ENCODE measurements at regions not wholly inside any gene's neighbourhood (a gene's known extent, or its start where the extent isn't known, plus 50 kb on each side); places are given as distances from the start of the nearest gene placed in this dataset.

DNA sequence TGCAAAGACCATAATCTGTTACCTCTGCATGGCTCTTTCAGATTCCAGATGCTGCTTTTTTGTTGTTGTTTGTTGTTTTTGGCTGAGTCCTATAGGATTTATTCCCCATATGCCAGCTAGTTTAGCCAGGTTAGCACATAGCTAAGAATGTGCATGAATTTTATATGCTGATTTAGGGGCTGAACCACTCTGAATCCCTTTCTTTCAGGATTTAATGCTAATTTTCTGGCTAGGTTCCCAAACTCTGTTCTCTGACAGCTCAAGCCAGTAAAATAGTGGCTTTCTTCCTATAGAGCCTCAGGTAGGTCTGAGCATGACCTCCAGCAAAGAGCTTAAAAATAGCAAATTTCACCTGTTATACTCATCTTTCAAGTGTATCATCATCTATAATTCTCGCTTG lies 521.4 kb downstream of the CAAP1 start:
- DNase-seq = no peak

DNA sequence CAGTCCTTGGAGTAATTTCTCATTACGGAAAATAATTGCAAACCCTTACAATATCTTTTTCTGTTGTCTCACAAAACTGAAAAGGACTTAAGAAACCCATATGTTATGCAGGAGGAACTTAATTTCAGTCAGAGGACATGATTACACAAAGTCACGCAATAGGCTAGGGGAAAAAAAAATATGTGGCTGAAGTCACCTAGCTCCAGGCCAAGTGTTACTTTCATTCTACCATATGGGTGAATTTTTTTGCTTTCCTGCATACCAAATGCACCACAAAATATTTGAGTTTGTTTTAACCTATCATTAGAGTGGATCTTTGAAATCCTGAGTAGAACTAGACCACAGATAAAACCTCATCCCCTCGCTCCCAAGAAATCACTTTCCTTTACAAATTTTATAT lies 523.5 kb downstream of the CAAP1 start:
- no peak for DNase-seq

DNA sequence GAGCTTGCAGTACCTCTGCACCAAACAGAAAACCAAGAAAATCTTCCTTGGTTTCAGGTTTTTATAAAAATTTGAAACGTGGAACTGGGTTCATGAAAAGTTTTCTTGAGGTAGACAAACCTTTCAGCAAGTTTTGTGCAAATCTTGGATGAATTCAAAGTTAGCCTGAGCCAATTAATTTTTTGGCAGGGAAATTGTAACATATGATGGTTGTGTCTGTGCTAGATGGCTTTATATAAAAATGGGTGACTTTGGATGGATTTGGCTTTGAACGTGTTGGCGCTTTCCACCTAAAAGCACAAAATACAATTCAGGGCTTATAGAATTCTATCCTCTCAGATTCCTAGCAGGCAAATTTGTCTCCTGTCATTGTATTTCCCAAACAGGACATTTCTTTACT lies 524.4 kb downstream of the CAAP1 start:
- DNase-seq = no peak

DNA sequence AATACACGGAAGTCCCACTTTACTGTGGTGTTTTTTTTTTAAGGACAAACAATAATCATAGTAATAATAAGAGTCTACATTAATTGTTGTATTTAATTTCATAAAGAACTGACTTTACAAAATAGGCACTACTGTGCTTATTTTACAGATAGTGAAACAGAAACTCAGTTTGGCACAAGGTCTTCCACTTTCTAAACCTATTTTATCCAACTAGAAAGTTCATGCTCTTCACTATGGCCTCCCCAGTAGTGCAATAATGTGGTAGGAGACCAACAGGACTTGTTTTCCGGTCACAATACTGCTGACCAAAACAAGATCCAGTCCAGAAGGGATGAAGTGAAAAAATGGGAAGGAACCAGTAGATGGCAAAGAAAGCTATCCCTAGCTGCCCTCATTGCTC lies 531.6 kb downstream of the CAAP1 start:
- DNase-seq = no peak

DNA sequence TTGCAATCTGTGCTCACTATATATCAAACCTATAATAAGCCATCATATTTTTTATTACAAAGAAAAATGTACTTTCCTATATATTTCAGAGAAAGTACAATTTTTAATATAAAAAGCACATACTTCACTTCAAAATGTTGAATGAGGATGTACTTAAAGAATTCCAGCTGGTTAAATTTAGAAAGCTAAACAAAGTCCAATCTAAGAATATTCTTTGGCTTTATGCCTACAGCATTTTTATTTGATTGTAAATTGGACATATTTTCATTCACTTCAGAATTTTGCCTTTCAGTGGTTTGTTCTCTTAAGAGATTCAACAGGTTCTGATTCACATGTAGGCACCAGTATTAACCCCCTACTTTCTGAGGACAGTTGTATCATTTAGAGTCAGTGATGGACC lies 533.8 kb downstream of the CAAP1 start:
- no peak for DNase-seq

DNA sequence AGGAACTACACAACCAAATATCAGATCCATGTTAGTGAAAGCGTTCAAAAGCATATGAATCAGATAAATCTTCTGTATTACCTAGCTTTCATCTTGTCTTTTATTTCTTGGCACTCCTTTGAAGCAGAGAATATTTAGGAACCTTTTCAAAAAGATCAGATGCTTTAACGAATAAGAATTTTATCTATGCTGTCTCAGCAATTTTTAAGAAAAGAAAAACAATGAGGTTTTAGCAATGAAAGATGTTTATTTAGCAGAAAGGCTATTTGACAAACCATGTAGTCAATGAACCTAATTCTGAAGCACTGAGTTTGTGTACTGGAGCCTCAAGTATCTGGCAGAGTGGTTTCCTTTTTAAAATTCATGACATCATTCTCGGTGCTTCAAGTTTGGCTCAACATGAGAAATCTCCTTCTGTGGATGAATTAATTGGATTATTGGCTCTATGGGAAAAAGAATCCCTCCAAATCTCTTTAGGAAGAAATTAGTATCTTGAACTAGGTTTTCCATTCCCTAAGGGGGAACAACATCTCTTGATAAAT lies 534.7 kb downstream of the CAAP1 start:
- no peak for DNase-seq

DNA sequence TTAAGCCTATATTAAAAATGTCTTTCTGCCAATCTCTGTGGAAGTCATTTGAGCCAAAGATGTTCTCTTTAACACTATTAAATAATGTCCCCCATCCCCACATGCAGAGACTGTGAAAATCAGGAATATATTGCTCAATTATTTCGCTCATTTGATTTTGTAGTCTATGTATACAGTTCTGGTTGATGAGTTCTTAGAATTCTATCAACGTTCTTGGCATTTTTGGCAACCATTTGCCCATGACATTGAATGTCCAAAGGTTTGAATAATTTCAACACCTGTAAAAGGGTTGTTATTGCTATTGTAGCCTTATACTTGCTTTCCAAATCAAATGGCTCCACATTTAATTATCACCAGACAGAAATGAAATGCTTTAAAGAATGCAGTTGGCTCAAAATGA lies 536.1 kb downstream of the CAAP1 start:
- DNase-seq = no peak

DNA sequence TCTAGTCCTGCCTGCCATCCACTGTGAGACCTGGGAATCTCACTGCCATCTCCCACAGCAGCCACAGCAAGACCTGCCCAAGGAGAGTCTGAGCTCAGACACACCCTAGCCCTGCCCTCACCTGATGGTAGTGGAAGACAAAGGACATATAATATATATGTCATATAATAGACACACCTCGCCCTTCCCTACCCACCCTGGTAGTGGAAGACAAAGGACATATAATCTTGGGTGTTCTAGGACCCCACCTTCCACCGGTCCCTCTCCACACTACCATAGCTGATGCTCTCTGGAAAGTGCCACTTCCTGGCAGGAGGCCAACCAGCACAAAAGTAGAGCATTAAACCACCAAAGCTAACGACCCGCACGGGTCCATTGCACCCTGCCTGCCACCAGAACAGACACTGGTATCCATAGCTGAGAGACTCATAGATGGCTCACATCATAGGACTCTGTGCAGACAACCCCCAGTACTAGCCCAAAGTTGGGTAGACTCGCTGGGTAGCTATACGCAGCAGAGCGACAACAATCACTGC lies 545.6 kb downstream of the CAAP1 start:
- DNase-seq = no peak

DNA sequence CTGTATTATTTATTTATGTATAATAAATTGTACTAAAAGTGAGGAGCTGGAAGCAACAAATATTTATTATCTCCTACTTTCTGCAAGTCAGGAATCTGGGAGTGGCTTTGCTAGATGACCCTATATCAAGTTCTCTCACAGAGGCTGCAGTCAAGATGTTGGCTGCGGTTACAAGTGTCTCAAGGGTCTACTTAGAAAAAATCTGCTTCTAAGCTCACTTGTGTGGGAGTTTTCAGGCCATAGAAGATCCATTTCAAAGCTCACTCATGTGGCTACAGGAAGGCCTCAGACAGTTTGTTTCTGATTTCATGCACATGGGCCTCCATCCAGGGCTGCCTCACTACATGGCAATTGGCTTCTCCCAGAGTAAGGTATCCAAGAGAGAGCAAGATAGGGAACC lies 551.1 kb downstream of the CAAP1 start:
- no peak for DNase-seq

DNA sequence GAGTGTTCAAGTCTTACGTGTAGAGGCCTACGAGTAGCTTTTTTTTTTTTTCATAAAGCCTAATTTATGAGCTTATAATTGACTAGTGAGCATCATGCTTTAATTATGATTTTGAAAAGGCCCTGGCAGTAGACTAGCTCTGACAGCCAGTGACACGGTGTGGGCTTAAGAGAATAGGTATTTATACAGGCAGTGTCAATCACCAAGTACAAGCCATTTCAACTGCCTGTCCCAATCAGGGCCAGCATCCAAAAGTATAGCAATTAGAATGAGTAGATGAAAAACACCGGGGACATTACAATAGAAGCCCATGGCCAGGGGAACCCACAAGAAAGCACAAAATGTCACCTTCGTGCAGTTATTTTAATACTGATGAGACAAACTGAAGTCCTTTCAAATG lies 552.8 kb downstream of the CAAP1 start:
- no peak for DNase-seq

DNA sequence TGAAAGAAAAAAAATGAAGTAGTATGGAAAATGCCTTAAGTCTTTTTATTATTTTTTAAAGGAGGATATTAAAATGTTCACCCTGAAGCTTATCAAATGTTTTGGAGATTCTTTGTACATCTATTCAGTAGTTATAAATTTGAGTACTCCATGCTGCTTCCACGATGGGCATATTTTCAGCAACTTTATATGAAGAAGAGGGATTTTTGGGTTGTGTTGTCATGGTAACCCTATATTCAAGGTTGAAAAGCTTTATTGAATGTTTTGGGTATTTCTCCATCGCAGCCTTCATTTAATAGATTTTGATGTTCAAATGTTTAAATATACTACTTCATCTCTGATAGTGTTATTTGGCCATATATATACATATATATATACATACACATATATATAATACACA lies 557.5 kb downstream of the CAAP1 start:
- no peak for DNase-seq

DNA sequence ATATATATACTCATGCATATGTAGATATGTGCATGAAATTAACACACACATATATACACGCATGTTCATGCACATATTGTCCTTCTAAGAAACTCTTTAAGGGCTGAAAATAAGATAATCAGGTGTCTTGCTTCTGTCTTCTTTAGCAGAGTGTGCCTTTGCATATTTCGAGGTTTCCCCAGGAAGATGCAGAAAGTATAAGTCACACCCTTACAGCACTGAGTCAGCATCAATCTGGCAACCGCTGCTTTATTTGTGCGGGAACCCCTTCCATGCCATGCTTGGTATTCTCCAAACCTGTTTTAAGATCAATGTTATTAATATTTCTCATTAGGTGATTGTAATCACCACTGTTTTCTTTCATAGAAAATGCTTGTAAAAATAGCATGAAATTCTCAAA lies 557.9 kb downstream of the CAAP1 start:
- no peak for DNase-seq

DNA sequence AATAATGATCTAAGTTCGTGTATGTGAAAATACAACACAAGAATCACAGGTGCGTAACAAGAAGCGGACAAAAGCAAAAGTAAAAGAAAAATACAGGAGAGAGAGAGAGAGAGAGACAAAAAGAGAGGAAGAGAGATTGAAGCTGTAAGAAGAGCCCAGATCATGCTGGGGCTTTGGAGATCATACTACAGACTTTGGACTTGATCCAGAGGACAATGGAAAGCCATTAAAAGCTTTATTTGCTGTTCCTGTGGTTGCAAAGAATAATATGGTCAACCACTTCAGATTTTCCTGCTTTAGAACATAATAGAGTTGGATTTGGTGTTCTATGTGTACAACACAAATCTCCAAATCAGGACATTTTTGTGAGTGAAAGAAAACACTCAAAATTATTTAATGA lies 561.4 kb downstream of the CAAP1 start:
- DNase-seq = no peak

DNA sequence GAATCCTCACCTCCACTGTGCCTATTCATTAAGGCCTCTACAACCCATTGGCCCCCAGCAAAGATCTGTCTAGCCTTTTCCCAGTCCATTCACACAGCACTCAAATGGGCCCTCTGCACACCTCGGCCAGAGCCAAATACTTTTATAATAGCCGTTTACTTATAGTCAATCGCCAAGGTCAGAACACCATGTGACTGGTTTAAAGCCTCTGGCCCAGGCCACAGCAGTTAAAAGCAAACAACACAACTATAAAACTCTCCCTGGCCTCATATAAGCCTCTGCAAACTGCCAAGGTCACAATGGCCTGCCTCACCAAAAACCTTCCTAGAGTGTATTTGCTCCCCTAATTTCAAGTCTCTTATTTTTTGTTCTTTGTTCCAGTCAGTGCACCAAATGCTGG lies 562.6 kb downstream of the CAAP1 start:
- no peak for DNase-seq

DNA sequence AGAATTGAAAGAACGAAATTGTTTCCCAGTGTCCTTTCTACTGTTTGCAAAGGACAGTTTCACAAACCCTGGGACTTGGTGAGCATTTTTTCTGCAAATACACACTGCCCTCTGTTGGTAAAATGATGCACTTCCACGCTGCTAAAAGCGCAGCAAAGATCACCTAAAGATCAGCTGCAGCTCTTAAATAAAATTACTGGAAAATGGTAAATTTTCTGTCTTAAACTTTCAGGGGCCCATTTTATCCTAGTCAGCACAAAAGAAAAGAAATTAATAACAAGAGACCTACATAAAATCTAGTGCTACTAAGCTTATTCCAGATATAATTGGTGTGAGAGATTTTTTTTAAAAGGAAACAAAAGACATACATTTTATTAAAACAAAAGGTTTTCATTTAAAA lies 566.0 kb downstream of the CAAP1 start:
- DNase-seq = no peak

DNA sequence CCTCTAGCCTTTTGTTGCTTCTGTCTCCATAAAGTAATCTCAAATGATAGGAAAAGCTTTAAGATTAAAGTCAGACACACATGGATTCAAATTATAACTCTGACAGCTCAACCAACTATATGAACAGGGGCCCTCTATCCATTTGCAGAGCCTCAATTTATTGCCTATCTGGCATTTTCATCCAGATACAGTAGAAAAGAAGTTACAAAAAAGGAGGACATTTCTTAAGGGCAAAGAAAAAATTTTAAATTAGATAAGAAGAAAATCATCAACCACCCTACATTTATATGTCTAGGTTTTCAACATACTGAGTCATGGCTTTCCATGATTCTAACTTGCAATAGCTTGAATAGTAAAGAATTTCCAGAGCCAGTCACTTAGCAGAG lies 567.2 kb downstream of the CAAP1 start:
- no peak for DNase-seq

DNA sequence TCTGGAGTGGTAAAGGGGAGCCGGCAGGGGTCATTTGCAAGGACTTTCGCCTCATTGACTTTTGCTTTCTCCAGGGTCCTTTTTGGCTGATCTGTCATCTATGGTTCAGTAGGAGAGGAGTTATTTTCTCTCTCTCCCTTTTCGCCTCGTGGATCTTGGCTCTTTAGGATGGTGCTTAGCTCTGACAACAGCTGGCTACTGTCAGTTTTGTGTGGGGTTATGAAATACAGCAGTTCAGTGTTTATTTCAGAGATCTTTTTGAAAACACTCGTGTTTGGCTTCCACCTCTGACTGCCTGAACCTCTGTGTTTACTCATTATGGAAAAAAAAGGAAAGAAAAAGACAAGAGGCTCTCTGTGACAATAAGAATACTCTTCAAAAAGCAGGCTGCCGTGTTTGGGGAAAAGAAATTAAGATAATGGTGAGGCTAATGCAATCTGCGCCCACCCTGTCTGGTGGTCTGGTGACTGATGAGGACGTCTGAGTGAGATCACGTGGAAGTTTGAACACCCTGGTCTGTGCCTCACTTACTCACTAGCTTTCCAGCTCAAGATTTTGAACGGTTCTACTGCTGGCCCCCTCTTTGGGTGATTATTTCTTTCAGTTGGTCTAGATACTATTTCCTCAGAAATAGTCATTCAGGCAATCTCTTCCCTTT lies 567.7 kb downstream of the CAAP1 start:
- DNase-seq = no peak

DNA sequence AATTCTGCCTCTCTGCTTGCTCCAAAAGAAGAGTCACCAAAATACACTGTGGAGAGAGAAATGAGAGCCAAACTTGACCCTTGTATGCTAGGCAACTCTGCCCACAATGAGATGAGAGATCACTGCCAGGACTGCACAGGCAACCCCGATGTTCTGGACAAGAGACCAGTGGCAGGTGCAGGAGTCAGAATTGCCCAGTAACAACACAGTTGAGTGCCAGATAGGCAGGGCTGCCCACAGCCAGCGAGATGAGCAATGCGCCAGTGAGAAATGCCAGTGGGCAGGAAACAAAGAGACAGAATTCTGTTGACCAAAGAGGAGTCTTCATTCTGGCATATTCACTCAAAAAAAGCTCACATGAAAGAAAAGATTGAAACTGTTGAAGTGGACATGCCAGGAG lies 570.7 kb downstream of the CAAP1 start:
- no peak for DNase-seq

DNA sequence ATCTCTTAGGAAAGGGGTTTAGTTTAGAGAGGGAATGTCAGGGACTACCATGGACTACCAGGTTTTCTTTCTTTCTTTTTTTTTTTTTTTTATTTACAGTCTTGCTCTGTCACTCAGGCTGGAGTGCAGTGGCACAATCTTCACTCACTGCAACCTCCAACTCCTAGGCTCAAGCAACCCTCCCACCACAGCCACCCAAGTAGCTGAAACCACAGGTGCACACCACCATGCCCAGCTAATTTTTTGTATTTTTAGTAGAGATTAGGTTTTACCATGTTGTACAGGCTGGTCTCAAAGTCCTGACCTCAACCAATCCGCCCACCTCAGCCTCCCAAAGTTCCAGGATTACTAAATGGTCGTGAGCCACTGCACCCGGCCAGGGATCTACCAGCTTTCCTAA lies 572.7 kb downstream of the CAAP1 start:
- no peak for DNase-seq

DNA sequence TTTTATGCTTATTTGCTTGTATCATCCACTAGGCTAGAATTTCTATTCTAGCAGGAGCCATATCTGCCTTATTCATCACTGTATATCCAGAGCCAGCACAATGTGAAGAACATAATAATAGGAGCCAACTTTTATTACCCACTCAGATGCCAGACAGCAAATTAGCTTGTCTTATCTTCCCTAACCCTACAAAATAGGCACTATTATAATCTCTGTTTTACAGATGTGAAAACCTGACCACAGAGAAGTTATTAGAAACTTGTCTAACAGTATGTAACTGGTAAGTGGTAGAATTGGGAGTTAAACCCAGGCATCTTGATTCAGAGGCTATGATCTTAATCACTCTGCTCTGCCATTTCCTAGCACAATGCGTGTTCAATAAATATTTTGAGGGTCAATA lies 579.5 kb downstream of the CAAP1 start:
- DNase-seq = no peak

DNA sequence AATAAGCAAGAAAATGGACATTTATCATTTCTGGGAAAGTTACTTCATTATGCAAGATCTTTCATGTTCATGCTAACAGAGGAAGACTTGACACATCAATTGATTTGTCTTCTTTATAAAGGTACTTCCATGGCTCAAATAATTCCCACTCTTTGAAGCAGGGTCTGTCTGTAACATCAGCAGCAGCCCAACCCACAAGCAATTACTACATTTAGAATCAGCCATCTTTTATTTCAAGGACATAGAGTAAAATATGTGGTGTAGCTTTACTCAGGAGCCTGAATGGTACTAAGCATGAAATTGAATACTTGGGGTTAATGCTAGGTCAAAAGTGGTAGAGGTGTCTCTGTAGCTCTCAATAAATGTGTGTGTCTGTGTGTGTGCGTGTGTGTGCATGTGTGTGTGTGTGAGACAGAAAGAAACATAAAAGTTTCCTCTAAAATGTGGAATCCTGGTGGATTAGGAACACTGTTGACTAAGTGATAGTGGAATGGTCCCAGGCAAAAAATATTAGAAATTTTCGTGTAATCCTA lies 581.1 kb downstream of the CAAP1 start:
- no peak for DNase-seq

DNA sequence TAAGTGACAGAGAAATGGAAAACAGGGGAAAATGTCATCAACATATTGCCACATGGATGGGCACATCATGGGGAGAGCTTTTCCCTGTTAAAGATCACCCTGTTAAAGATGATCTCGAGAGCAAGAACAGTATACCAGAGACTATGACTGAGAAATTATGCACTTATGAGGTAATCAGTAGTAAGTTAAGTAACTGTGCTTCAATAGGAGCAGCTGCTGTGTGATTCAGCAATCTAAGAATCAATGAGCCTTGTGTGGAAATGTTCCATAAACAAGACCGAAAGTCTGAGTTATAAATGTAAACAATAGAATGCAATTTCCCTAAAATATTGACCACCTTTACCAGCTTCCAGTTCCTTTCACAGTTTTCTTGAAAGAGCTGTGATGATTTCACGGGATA lies 582.3 kb downstream of the CAAP1 start:
- DNase-seq = no peak

DNA sequence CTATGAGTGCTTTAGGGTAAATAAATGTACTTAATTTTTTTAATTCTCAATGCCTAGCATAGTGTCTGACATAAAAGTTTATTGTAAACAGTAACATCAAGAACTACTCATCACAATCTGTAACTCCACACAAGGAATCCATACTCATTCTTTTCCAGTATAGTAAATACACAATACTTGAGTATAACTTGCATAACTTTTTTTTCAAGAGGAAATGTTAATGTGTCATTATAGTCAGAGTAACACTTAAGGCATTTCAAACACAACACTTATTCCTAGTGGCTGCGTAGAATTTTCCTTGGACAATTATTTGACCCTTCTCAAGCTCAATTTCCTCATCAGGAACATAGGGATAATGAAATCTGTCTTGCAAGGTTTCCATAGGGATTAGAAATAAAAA lies 584.3 kb downstream of the CAAP1 start:
- DNase-seq = no peak

DNA sequence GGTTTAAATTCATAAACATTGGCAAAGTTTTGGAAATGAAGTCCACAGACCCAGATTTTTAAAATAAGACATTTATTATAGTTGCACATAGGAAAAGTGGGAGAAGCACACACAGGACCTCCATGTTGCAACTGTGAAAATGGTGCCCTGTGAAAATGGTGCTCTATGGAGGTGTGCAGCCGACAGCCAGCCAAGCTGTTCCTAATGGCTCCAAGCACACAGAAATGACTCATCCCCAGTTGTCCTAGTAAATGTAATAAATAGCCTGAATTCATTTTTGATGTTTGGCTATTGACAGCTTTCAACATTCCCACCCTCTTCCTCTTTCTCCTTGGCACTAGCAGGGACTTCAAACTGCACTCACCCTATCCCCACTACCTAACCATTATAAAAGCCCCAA lies 590.9 kb downstream of the CAAP1 start:
- DNase-seq = no peak

DNA sequence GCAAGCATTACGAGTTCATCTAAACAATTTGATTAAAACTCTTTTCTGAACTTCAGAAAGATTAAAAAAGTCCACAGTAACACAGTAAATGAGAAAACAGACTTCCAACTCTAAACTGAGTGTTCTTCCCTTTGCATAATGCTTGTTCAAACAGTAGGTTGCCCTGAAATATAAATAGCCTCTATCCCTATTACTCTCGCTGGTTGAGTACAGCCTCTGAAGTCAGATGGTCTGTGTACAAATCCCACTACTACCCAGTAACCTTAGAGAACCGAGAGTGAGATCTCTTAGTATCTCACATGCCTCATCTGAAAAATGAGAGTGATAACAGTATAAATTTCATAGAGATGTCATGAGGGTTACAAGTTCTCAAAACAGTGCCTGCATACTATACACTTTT lies 591.6 kb downstream of the CAAP1 start:
- no peak for DNase-seq

Data from NCI-H1436 treated with DMSO at 0.1 percent for 48 hours (cell line).